ENCODE measurements at regions not wholly inside any gene's neighbourhood (a gene's known extent, or its start where the extent isn't known, plus 50 kb on each side); places are given as distances from the start of the nearest gene placed in this dataset.

DNA sequence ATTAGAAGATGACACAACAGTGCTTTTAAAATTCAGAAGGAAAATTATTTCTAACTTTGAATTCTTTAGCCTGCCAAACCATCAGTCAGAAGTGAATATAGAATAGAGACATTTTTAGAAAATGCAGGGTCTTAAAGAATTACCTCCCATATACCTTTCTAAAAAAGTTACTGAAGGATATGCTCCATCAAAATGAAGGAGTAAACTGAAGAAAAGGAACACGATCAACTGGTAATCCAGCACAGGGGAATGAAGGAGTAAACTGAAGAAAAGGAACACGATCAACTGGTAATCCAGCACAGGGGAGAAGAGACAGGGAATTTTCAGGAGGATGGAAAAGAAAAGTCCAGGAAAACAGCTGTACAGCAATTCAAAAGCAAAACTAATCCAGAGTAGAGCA is 75.4 kb upstream of the LDLRAD3 start:
- no peak overlapping the region for H3K4me3 Mint-ChIP-seq
- H3K9me3 Mint-ChIP-seq, result peaks cover 15% of the 10 kb centered on the region
- peaks cover 4% of the 10 kb centered on the region for H3K27me3 Mint-ChIP-seq
- no peak for ATAC-seq
- H3K4me1 Mint-ChIP-seq, result no peaks in the 10 kb centered on the region
- H3K27ac Mint-ChIP-seq, result no peak overlapping the region
- H3K36me3 Mint-ChIP-seq, result no peaks in the 10 kb centered on the region

- H3K27ac Mint-ChIP-seq, result no peak overlapping the region
- no peaks in the 10 kb centered on the region for H3K4me1 Mint-ChIP-seq
- no peak overlapping the region for H3K4me3 Mint-ChIP-seq
- ATAC-seq, result no peak
- H3K27me3 Mint-ChIP-seq, result peaks cover 13% of the 10 kb centered on the region
- H3K9me3 Mint-ChIP-seq, result peaks cover 2% of the 10 kb centered on the region
- no peaks in the 10 kb centered on the region for H3K36me3 Mint-ChIP-seq
These were observed 70.1 kb upstream of the LDLRAD3 start for GRCh38 chr11:35873721-35874120.

- H3K36me3 Mint-ChIP-seq, result no peaks in the 10 kb centered on the region
- no peak for ATAC-seq
- H3K4me3 Mint-ChIP-seq, result no peak overlapping the region
- no peaks in the 10 kb centered on the region for H3K9me3 Mint-ChIP-seq
- H3K27me3 Mint-ChIP-seq, result peaks cover 13% of the 10 kb centered on the region
- H3K27ac Mint-ChIP-seq, result no peak overlapping the region
- no peaks in the 10 kb centered on the region for H3K4me1 Mint-ChIP-seq
These were observed 69.0 kb upstream of the LDLRAD3 start for GRCh38 chr11:35874751-35875450.

DNA sequence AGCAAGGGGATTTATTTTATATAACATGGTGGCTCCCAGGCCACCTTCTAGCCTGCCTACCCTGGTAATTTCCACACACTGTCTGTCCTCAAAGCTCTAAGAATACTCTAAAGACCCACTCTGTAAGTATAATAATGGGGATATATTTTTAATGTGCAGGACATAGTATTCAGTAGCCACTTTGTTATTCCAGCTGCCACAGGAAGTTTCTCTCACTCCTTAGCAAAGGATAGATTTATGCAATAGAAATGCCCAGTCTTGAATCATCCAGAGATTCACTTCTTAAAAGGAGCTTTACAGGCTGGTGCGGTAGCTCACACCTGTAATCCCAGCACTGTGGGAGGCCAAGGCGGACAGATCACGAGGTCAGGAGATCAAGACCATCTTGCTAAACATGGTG is 68.4 kb upstream of the LDLRAD3 start:
- Mint-ChIP-seq H3K36me3 (no peaks in the 10 kb centered on the region), H3K4me3 (no peak overlapping the region), H3K9me3 (no peaks in the 10 kb centered on the region), H3K27ac (no peak overlapping the region), H3K4me1 (no peaks in the 10 kb centered on the region), H3K27me3 (peaks cover 13% of the 10 kb centered on the region)
- no peak for ATAC-seq

GRCh38 chr11:35876786-35877185 is 67.1 kb upstream of the LDLRAD3 start:
- H3K27me3 Mint-ChIP-seq, result peaks cover 13% of the 10 kb centered on the region
- no peaks in the 10 kb centered on the region for H3K36me3 Mint-ChIP-seq
- no peaks in the 10 kb centered on the region for H3K4me1 Mint-ChIP-seq
- no peak for ATAC-seq
- H3K27ac Mint-ChIP-seq, result no peak overlapping the region
- no peaks in the 10 kb centered on the region for H3K9me3 Mint-ChIP-seq
- H3K4me3 Mint-ChIP-seq, result no peak overlapping the region

DNA sequence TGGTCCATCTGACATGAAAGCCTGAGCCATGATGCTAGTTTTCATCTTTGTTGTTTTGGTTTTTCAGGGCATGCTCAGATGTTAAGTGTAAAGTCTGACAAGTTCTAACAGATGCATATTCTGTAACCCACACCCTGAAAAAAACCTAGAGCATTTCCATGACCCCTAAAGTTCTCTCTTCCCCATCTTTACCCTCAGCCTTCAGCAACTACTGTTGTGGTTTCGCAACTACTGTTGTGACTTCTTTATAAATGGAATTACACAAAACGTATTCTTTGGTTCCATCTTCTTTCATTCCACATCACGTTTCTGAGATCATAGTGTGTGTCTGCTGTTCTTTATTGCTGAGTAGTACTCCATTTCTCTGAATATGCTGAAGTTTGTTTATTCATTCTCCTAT is 65.1 kb upstream of the LDLRAD3 start:
- Mint-ChIP-seq H3K36me3 (no peaks in the 10 kb centered on the region), H3K4me3 (no peak overlapping the region), H3K9me3 (no peaks in the 10 kb centered on the region), H3K27ac (no peak overlapping the region), H3K27me3 (peaks cover 13% of the 10 kb centered on the region), H3K4me1 (no peaks in the 10 kb centered on the region)
- no peak for ATAC-seq

GRCh38 chr11:35879361-35879760 is 64.5 kb upstream of the LDLRAD3 start:
- no peak overlapping the region for H3K27ac Mint-ChIP-seq
- ATAC-seq, result no peak
- no peak overlapping the region for H3K4me3 Mint-ChIP-seq
- H3K27me3 Mint-ChIP-seq, result peaks cover 13% of the 10 kb centered on the region
- no peaks in the 10 kb centered on the region for H3K36me3 Mint-ChIP-seq
- H3K9me3 Mint-ChIP-seq, result no peaks in the 10 kb centered on the region
- H3K4me1 Mint-ChIP-seq, result no peaks in the 10 kb centered on the region

DNA sequence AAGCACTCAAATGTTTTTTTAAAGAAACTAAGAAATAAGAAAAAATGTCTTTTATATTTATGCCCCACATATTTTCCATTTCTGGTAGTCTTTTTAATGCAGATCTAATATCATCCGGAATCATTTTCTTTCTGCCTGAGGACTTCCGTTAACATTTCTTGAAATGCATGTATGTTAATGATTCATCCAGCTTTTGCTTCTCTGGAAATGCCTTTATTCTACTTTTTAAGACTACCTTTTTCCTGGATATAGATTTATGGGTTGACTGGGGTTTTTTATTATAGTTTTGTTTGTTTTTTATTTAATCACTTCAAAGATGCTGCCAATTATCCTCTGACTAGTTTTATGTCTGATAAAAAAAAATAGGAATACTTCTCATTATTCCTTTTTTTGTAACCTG is 57.1 kb upstream of the LDLRAD3 start:
- Mint-ChIP-seq H3K27ac (no peak overlapping the region), H3K27me3 (peaks cover 56% of the 10 kb centered on the region), H3K4me3 (no peak overlapping the region), H3K4me1 (no peaks in the 10 kb centered on the region), H3K36me3 (no peaks in the 10 kb centered on the region), H3K9me3 (no peaks in the 10 kb centered on the region)
- no peak for ATAC-seq

GRCh38 chr11:35887737-35888136 is 56.1 kb upstream of the LDLRAD3 start:
- Mint-ChIP-seq H3K4me3 (no peak overlapping the region), H3K27me3 (peaks cover 64% of the 10 kb centered on the region), H3K36me3 (no peaks in the 10 kb centered on the region), H3K27ac (no peak overlapping the region), H3K9me3 (no peaks in the 10 kb centered on the region), H3K4me1 (no peaks in the 10 kb centered on the region)
- no peak for ATAC-seq

GRCh38 chr11:35888961-35889360 is 54.9 kb upstream of the LDLRAD3 start:
- H3K36me3 Mint-ChIP-seq, result no peaks in the 10 kb centered on the region
- peaks cover 65% of the 10 kb centered on the region for H3K27me3 Mint-ChIP-seq
- H3K4me1 Mint-ChIP-seq, result no peaks in the 10 kb centered on the region
- ATAC-seq, result no peak
- H3K4me3 Mint-ChIP-seq, result no peak overlapping the region
- no peak overlapping the region for H3K27ac Mint-ChIP-seq
- no peaks in the 10 kb centered on the region for H3K9me3 Mint-ChIP-seq

- no peak for ATAC-seq
- H3K27me3 Mint-ChIP-seq, result peaks cover 72% of the 10 kb centered on the region
- no peak overlapping the region for H3K27ac Mint-ChIP-seq
These were observed 52.8 kb upstream of the LDLRAD3 start for GRCh38 chr11:35891096-35891495.

GRCh38 chr11:35892166-35892565 is 51.7 kb upstream of the LDLRAD3 start:
- H3K27ac Mint-ChIP-seq, result no peak overlapping the region
- no peaks in the 10 kb centered on the region for H3K9me3 Mint-ChIP-seq
- peaks cover 71% of the 10 kb centered on the region for H3K27me3 Mint-ChIP-seq
- no peaks in the 10 kb centered on the region for H3K36me3 Mint-ChIP-seq
- no peaks in the 10 kb centered on the region for H3K4me1 Mint-ChIP-seq
- no peak overlapping the region for H3K4me3 Mint-ChIP-seq
- ATAC-seq, result no peak

More at GRCh38 chr11:35891096-35891495, 52.8 kb upstream of the LDLRAD3 start:
- Mint-ChIP-seq H3K9me3 (no peaks in the 10 kb centered on the region), H3K4me3 (no peak overlapping the region), H3K4me1 (no peaks in the 10 kb centered on the region), H3K36me3 (no peaks in the 10 kb centered on the region)

- H3K27ac Mint-ChIP-seq, result no peak overlapping the region
- H3K9me3 Mint-ChIP-seq, result no peaks in the 10 kb centered on the region
- no peaks in the 10 kb centered on the region for H3K36me3 Mint-ChIP-seq
- no peaks in the 10 kb centered on the region for H3K4me1 Mint-ChIP-seq
- no peak for ATAC-seq
- peaks cover 62% of the 10 kb centered on the region for H3K27me3 Mint-ChIP-seq
- H3K4me3 Mint-ChIP-seq, result no peak overlapping the region
These were observed 49.9 kb upstream of the LDLRAD3 start for GRCh38 chr11:35893796-35894475.
